HEK293T (cell line): ENCODE measurements at regions not wholly inside any gene's neighbourhood (a gene's known extent, or its start where the extent isn't known, plus 50 kb on each side); places are given as distances from the start of the nearest gene placed in this dataset.

Source experiments
- CTCF ChIA-PET: fragments of 350-600 bp; formaldehyde crosslinking; extraction: SDS; loops from one replicate; lab custom pipeline; 2021; ENCODE audit warnings: antibody characterized with exemption, inconsistent platforms; lab: Yijun Ruan, JAX
- POLR2A ChIA-PET: fragments of 350-600 bp; formaldehyde crosslinking; extraction: SDS; loops from one replicate; lab custom pipeline; 2020; ENCODE audit warnings: antibody characterized with exemption, inconsistent platforms; lab: Yijun Ruan, JAX
- DNase-seq: peaks from one replicate; pipeline ENCODE4 v3.0.0; 2012; ENCODE audit warnings: mixed read lengths; ENCODE audit errors: extremely low spot score
- ARNT ChIP-seq: fragments of 450-650 bp; IDR thresholded peaks from 2 replicates; pipeline ENCODE4 v1.6.1; 2017; ENCODE audit warnings: mild to moderate bottlenecking
- BHLHE40 ChIP-seq: fragments of 450-650 bp; IDR thresholded peaks from 2 replicates; pipeline ENCODE4 v1.6.1; 2016; ENCODE audit warnings: mild to moderate bottlenecking, moderate library complexity, borderline replicate concordance
- CTBP1 ChIP-seq: fragments of 450-650 bp; IDR thresholded peaks from 2 replicates; pipeline ENCODE4 v1.6.1; 2016; ENCODE audit warnings: borderline replicate concordance
- ELF4 ChIP-seq: fragments of 450-650 bp; IDR thresholded peaks from 2 replicates; pipeline ENCODE4 v1.6.1; 2017; ENCODE audit warnings: antibody characterized with exemption
- FOXA1 ChIP-seq: fragments of 450-650 bp; IDR thresholded peaks from 2 replicates; pipeline ENCODE4 v1.6.1; 2016; ENCODE audit warnings: mild to moderate bottlenecking
- FOXK2 ChIP-seq: fragments of 450-650 bp; IDR thresholded peaks from 2 replicates; pipeline ENCODE4 v1.6.1; 2016; ENCODE audit warnings: mild to moderate bottlenecking
- FOXM1 ChIP-seq: fragments of 450-650 bp; IDR thresholded peaks from 2 replicates; pipeline ENCODE4 v1.6.1; 2017; ENCODE audit warnings: mild to moderate bottlenecking, borderline replicate concordance
- HDGF ChIP-seq: fragments of 450-650 bp; IDR thresholded peaks from 2 replicates; pipeline ENCODE4 v1.6.1; 2017; ENCODE audit warnings: antibody characterized with exemption, borderline replicate concordance
- L3MBTL2 ChIP-seq: fragments of 450-650 bp; conservative IDR thresholded peaks from 2 replicates; pipeline ENCODE4 v1.6.1; 2016; ENCODE audit warnings: mild to moderate bottlenecking
- LEF1 ChIP-seq: fragments of 450-650 bp; IDR thresholded peaks from 2 replicates; pipeline ENCODE4 v1.6.1; 2017; ENCODE audit warnings: mild to moderate bottlenecking, borderline replicate concordance
- NFRKB ChIP-seq: fragments of 450-650 bp; IDR thresholded peaks from 2 replicates; pipeline ENCODE4 v1.6.1; 2016; ENCODE audit warnings: mild to moderate bottlenecking, moderate library complexity
- PKNOX1 ChIP-seq: fragments of 450-650 bp; IDR thresholded peaks from 2 replicates; pipeline ENCODE4 v1.6.1; 2016
- SP1 ChIP-seq: fragments of 450-650 bp; IDR thresholded peaks from 2 replicates; pipeline ENCODE4 v1.6.1; 2017
- SUZ12 ChIP-seq: fragments of 450-650 bp; IDR thresholded peaks from 2 replicates; pipeline ENCODE4 v1.6.1; 2016; ENCODE audit warnings: mild to moderate bottlenecking
- TARDBP ChIP-seq: fragments of 450-650 bp; IDR thresholded peaks from 2 replicates; pipeline ENCODE4 v1.6.1; 2016
- ZNF384 ChIP-seq: fragments of 450-650 bp; IDR thresholded peaks from 2 replicates; pipeline ENCODE4 v1.6.1; 2016

DNA sequence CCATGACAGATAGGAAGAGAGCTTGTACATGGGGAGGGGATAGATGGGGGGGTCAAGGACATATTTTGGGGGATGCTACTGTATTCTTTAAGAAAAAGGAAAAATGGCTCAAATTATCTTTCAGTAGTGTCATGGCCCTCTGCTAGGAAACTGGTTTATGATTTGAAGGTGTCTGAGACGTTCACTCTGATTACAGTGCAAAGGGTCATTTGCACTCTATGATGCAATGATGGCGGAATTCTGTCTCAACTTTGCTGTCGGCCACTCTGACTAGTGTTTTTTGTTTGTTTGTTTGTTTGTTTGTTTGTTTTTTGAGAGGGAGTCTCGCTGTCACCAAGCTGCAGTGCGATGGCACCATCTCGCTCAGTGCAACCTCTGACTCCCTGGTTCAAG lies 180.0 kb downstream of the SOX4 start:
- TF ChIP-seq ZNF384: no peak
- TF ChIP-seq FOXM1: no peak
- no peak for TF ChIP-seq NFRKB
- TF ChIP-seq CTBP1: no peak
- no peak for TF ChIP-seq SP1
- no peak for TF ChIP-seq LEF1
- DNase-seq: no peak
- POLR2A ChIA-PET: interaction anchor here (1.0 to 2.2 kb wide), 2 partner anchors 9 to 179 kb away, joined by 4 to 13 read pairs; partner anchors contain the start of gene SOX4
- CTCF ChIA-PET: no interaction called here

- ChIA-PET CTCF (no interaction called here), POLR2A (interaction anchor here (1.1 kb wide), 1 partner anchor 184 kb away, joined by 5 read pairs; the partner anchor contains the start of gene SOX4)
- DNase-seq: no peak
- TF ChIP-seq BHLHE40: no peak
- no peak for TF ChIP-seq ARNT
- no peak for TF ChIP-seq SP1
- TF ChIP-seq HDGF: no peak
- no peak for TF ChIP-seq TARDBP
- TF ChIP-seq ZNF384: no peak
Measured at GRCh38 chr6:21777846-21778245, 184.3 kb downstream of the SOX4 start.

DNA sequence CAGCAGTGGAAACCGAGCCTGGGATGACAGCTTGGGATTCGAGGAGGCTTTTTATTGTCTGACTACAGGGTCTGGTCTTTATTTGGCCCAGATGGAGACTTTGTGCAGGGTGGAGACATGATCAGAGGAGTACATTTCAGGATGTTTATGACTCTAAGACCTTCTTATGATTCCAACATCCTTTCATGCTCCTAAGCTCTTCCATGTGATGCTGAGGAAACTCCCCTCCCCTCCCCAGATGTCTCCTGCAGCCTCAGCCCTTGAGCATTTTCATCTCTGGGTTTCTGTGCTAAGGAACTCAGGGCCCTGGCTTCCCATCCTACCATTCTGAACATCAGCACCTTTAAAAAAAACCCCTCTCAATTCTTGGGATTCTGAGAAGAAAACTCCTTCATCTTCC lies 186.6 kb downstream of the SOX4 start:
- TF ChIP-seq FOXA1: no peak
- no peak for TF ChIP-seq ELF4
- TF ChIP-seq SP1: no peak
- TF ChIP-seq PKNOX1: no peak
- no peak for TF ChIP-seq LEF1
- no peak for TF ChIP-seq ARNT
- no peak for TF ChIP-seq SUZ12
- TF ChIP-seq NFRKB: no peak
- no peak for TF ChIP-seq FOXM1
- no peak for TF ChIP-seq HDGF
- TF ChIP-seq BHLHE40: no peak
- no peak for TF ChIP-seq ZNF384
- no peak for TF ChIP-seq TARDBP
- TF ChIP-seq L3MBTL2: no peak
- no peak for DNase-seq
- CTCF ChIA-PET: no interaction called here
- POLR2A ChIA-PET: interaction anchor here (0.6 kb wide), 1 partner anchor 185 kb away, joined by 3 read pairs; no protein-coding TSS in a partner anchor

DNA sequence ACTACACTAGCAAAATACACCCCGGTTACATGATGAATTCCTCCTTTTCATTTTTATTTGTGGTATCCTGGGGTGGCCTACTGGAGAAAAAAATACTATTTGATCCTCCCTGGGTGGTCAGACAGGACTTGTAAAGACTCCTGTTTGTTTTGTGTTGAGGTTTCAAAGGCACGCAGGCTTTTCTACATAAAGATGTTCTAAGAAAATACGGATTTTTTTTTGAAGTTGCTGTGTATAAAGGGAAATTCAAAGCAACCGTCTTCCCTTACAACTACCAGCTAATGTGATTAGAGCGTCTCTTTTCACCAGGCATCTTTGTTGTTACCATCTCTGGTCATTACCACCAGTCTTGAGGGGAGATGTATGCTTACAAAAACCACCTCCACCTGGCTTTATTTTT lies 187.1 kb downstream of the SOX4 start:
- TF ChIP-seq FOXA1: no peak
- no peak for TF ChIP-seq PKNOX1
- no peak for TF ChIP-seq SUZ12
- TF ChIP-seq TARDBP: no peak
- TF ChIP-seq FOXK2: no peak
- TF ChIP-seq ZNF384: no peak
- no peak for TF ChIP-seq SP1
- TF ChIP-seq CTBP1: no peak
- TF ChIP-seq BHLHE40: no peak
- TF ChIP-seq NFRKB: no peak
- no peak for TF ChIP-seq ARNT
- TF ChIP-seq LEF1: no peak
- TF ChIP-seq L3MBTL2: no peak
- TF ChIP-seq FOXM1: no peak
- no peak for TF ChIP-seq ELF4
- TF ChIP-seq HDGF: no peak
- ChIA-PET POLR2A (interaction anchor here (1.3 kb wide), 1 partner anchor 187 kb away, joined by 4 read pairs; the partner anchor contains the start of gene SOX4), CTCF (no interaction called here)
- DNase-seq: no peak

DNA sequence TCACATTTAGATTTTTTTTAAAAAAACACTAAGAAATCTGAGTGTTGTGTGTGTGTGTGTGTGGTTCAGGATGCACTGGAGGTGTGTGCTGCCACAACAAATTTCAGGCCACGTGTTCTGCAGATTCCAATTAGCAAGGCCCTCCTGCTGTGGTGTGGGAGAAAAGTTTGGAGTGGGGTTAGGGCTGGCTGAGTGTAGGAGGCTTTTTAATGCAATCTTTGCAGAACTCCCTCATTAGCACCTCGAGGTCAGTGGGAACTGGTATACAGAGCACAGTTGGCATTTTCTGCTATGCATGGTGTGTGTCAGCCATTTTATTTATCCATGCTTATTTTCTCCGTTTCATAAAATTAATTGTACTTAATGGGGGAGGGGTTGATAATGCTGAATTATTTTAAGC lies 187.6 kb downstream of the SOX4 start:
- CTCF ChIA-PET: no interaction called here
- POLR2A ChIA-PET: interaction anchor here (1.3 kb wide), 1 partner anchor 187 kb away, joined by 4 read pairs; the partner anchor contains the start of gene SOX4
- no peak for DNase-seq

GRCh38 chr6:21785164-21785563 lies 191.6 kb downstream of the SOX4 start:
- ChIA-PET POLR2A (interaction anchor here (0.6 kb wide), 1 partner anchor 192 kb away, joined by 3 read pairs; the partner anchor contains the start of gene SOX4), CTCF (no interaction called here)
- TF ChIP-seq SUZ12: no peak
- no peak for TF ChIP-seq ZNF384
- no peak for TF ChIP-seq TARDBP
- no peak for TF ChIP-seq FOXA1
- TF ChIP-seq L3MBTL2: no peak
- no peak for TF ChIP-seq BHLHE40
- TF ChIP-seq NFRKB: no peak
- no peak for TF ChIP-seq SP1
- no peak for TF ChIP-seq FOXK2
- no peak for TF ChIP-seq CTBP1
- no peak for TF ChIP-seq LEF1
- TF ChIP-seq FOXM1: no peak
- no peak for TF ChIP-seq ELF4
- no peak for TF ChIP-seq PKNOX1
- DNase-seq: no peak

More for the DNA sequence above, 187.6 kb downstream of the SOX4 start:
- TF ChIP-seq PKNOX1 (no peak), L3MBTL2 (peak; percentile 53; the same call in 1 of the 2 replicates)
